A549 (cell line): ENCODE measurements at regions not wholly inside any gene's neighbourhood (a gene's known extent, or its start where the extent isn't known, plus 50 kb on each side); places are given as distances from the start of the nearest gene placed in this dataset.

Experiments
- ATAC-seq, 2 experiments: fragments of 200-7000 bp in 1 of 2; fragments of >200 bp in 1 of 2; cut with Nextera tagmentation in 1 of 2; cut with Tn5 transposase in 1 of 2; 3 replicates each; pipeline versions ENCODE4 v1.8.0 to v1.9.1; 2018 to 2020; ENCODE audit warnings: mild to moderate bottlenecking in 1 of 2, moderate library complexity in 1 of 2
- CTCF ChIA-PET: fragments of 300-600 bp; sonication (Branson Sonifier 250); formaldehyde crosslinking; extraction: SDS; loops from one replicate; lab custom pipeline; 2021; ENCODE audit warnings: antibody characterized with exemption, inconsistent platforms; lab: Yijun Ruan, JAX
- POLR2A ChIA-PET: fragments of 350-600 bp; formaldehyde crosslinking; extraction: SDS; loops from one replicate; lab custom pipeline; 2021; ENCODE audit warnings: antibody characterized with exemption, inconsistent platforms; lab: Yijun Ruan, JAX
- DNase-seq, 2 experiments: peaks; one replicate each; pipeline versions ENCODE4 v3.0.0 to v3.0.0-alpha.2; 2011 to 2016; ENCODE audit warnings: low read depth in 1 of 2, low spot score in 1 of 2
- FAIRE-seq: peaks from 2 replicates; lab custom pipeline; 2011; peaks lifted over from hg19 to GRCh38; lab: Jason Lieb, UNC
- H3K27ac ChIP-seq, 2 experiments: fragments of >200 bp; sonication (Bioruptor Twin); formaldehyde crosslinking; 3 replicates each; pipeline ENCODE4 v1.5.1; 2016 to 2017
- H3K4me1 ChIP-seq: fragments of >200 bp; sonication (Bioruptor Twin); formaldehyde crosslinking; 3 replicates; pipeline ENCODE4 v1.6.1; 2016
- H3K4me2 ChIP-seq: fragments of >200 bp; sonication (Bioruptor Twin); formaldehyde crosslinking; 3 replicates; pipeline ENCODE4 v1.6.1; 2016
- H3K4me3 ChIP-seq: fragments of >200 bp; sonication (Bioruptor Twin); formaldehyde crosslinking; 3 replicates; pipeline ENCODE4 v1.5.1; 2016
- H3K9me3 ChIP-seq: fragments of >200 bp; sonication (Bioruptor Twin); formaldehyde crosslinking; 3 replicates; pipeline ENCODE4 v1.6.1; 2016
- BHLHE40 ChIP-seq: IDR thresholded peaks from 2 replicates; pipeline ENCODE4 v1.6.1; 2012; ENCODE audit warnings: low read depth, low read length, inconsistent platforms
- CEBPB ChIP-seq, 2 experiments: fragments of >200 bp in 1 of 2; sonication (Bioruptor Twin) in 1 of 2; formaldehyde crosslinking in 1 of 2; IDR thresholded peaks; 2 replicates each; pipeline ENCODE4 v1.6.1; 2012 to 2016
- CHD4 ChIP-seq: fragments of 200-600 bp; sonication (generic); IDR thresholded peaks from 2 replicates; pipeline ENCODE4 v1.6.1; 2016; ENCODE audit warnings: antibody characterized with exemption, mild to moderate bottlenecking, borderline replicate concordance
- GATA3 ChIP-seq: IDR thresholded peaks from 2 replicates; pipeline ENCODE4 v1.6.1; 2012; ENCODE audit warnings: borderline replicate concordance
- JUNB ChIP-seq: fragments of >200 bp; sonication (Bioruptor Twin); formaldehyde crosslinking; IDR thresholded peaks from 2 replicates; pipeline ENCODE4 v1.6.1; 2016
- KDM1A ChIP-seq: fragments of 200-600 bp; sonication (generic); IDR thresholded peaks from 2 replicates; pipeline ENCODE4 v1.6.1; 2016; ENCODE audit warnings: low read depth, mild to moderate bottlenecking
- MAZ ChIP-seq: fragments of 150-350 bp; IDR thresholded peaks from 2 replicates; pipeline ENCODE4 v1.6.1; 2014; ENCODE audit warnings: antibody characterized with exemption, low read depth, low read length, borderline replicate concordance
- NFE2L2 ChIP-seq: fragments of 150-350 bp; conservative IDR thresholded peaks from 2 replicates; pipeline ENCODE4 v1.6.1; 2014; ENCODE audit warnings: low read length
- NPAS2 ChIP-seq: fragments of 250-450 bp; sonication (Bioruptor Pico); IDR thresholded peaks from 2 replicates; pipeline ENCODE4 v1.8.0; 2022; ENCODE audit warnings: mild to moderate bottlenecking, moderate library complexity, borderline replicate concordance
- RCOR1 ChIP-seq: fragments of 150-350 bp; IDR thresholded peaks from 2 replicates; pipeline ENCODE4 v1.6.1; 2014; ENCODE audit warnings: antibody characterized with exemption, low read length, low read depth
- RFX5 ChIP-seq: fragments of 450-650 bp; IDR thresholded peaks from 2 replicates; pipeline ENCODE4 v1.7.1; 2014; ENCODE audit warnings: antibody characterized with exemption, mild to moderate bottlenecking, moderate library complexity
- TFCP2L1 ChIP-seq: fragments of 250-450 bp; sonication (Bioruptor Pico); IDR thresholded peaks from 2 replicates; pipeline ENCODE4 v1.5.0; 2021; ENCODE audit warnings: mild to moderate bottlenecking
- WGBS: methylation state at CpG from one replicate; pipeline ENCODE4 v1.1.6; 2017; ENCODE audit errors: missing lambda C conversion rate; 5-methylcytosine and 5-hydroxymethylcytosine counted together
- TF ChIP-seq, protein P1 (sequence below): fragments of 250-450 bp; sonication (Bioruptor Pico); IDR thresholded peaks from 2 replicates; pipeline ENCODE4 v1.5.0; 2020; ENCODE audit warnings: low read depth, mild to moderate bottlenecking, moderate library complexity
- TF ChIP-seq, protein P2 (sequence below): fragments of >200 bp; sonication (Bioruptor Twin); formaldehyde crosslinking; IDR thresholded peaks from 2 replicates; pipeline ENCODE4 v1.6.1; 2016
- TF ChIP-seq, protein P3 (sequence below): fragments of >200 bp; sonication (Bioruptor Twin); formaldehyde crosslinking; IDR thresholded peaks from 3 replicates; pipeline ENCODE4 v1.5.1; 2016
- TF ChIP-seq, protein P4 (sequence below): fragments of 200-600 bp; sonication (generic); IDR thresholded peaks from 2 replicates; pipeline ENCODE4 v1.6.1; 2016; ENCODE audit warnings: antibody characterized with exemption, mild to moderate bottlenecking, moderate library complexity
- TF ChIP-seq, protein P5 (sequence below): fragments of 250-450 bp; sonication (Bioruptor Pico); IDR thresholded peaks from 2 replicates; pipeline ENCODE4 v1.5.0; 2021; ENCODE audit warnings: mild to moderate bottlenecking, moderate library complexity, borderline replicate concordance

DNA sequence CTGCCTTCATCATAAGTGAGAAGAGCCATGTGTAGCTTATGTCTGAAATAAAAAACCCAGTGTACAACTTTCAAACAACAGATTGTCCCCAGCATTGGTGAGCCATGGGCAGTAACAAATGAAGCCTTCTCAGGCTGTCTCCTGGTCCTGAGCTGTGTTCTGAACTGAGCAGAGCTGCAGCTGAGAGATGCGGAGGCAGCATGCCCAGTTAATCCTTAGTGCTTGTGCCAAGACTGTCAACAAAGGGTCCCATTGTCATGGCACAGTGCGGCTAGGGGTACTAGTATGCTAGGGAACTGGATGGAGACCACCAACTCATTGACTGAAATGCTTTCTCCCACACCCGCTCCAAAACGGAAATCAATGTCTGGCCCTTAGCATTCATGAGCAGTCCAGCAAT lies 154.3 kb downstream of the RMST start:
- Histone ChIP-seq H3K4me3 (no peak overlapping the region), H3K4me2 (no peak overlapping the region), H3K4me1 (no peaks in the 10 kb centered on the region), H3K27ac (no peak overlapping the region), H3K9me3 (no peaks in the 10 kb centered on the region)
- ATAC-seq: no peak
- POLR2A ChIA-PET: no interaction called here
- WGBS: 54% methylated on average over 4 of the region's 4 CpGs
- no peak for DNase-seq
- FAIRE-seq: no peak
- CTCF ChIA-PET: no interaction called here
- TF ChIP-seq, protein P1, sequence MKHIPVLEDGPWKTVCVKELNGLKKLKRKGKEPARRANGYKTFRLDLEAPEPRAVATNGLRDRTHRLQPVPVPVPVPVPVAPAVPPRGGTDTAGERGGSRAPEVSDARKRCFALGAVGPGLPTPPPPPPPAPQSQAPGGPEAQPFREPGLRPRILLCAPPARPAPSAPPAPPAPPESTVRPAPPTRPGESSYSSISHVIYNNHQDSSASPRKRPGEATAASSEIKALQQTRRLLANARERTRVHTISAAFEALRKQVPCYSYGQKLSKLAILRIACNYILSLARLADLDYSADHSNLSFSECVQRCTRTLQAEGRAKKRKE (CRISPR knock-in tag): no peak
- no peak for TF ChIP-seq KDM1A
- TF ChIP-seq, protein P2, sequence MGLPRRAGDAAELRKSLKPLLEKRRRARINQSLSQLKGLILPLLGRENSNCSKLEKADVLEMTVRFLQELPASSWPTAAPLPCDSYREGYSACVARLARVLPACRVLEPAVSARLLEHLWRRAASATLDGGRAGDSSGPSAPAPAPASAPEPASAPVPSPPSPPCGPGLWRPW: no peak
- TF ChIP-seq BHLHE40: no peak
- no peak for TF ChIP-seq JUNB
- no peak for TF ChIP-seq GATA3
- no peak for TF ChIP-seq CHD4
- no peak for TF ChIP-seq RFX5
- no peak for TF ChIP-seq NPAS2 (CRISPR knock-in tag)
- TF ChIP-seq TFCP2L1 (CRISPR knock-in tag): no peak
- TF ChIP-seq, protein P3, sequence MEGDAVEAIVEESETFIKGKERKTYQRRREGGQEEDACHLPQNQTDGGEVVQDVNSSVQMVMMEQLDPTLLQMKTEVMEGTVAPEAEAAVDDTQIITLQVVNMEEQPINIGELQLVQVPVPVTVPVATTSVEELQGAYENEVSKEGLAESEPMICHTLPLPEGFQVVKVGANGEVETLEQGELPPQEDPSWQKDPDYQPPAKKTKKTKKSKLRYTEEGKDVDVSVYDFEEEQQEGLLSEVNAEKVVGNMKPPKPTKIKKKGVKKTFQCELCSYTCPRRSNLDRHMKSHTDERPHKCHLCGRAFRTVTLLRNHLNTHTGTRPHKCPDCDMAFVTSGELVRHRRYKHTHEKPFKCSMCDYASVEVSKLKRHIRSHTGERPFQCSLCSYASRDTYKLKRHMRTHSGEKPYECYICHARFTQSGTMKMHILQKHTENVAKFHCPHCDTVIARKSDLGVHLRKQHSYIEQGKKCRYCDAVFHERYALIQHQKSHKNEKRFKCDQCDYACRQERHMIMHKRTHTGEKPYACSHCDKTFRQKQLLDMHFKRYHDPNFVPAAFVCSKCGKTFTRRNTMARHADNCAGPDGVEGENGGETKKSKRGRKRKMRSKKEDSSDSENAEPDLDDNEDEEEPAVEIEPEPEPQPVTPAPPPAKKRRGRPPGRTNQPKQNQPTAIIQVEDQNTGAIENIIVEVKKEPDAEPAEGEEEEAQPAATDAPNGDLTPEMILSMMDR: no peak
- no peak for TF ChIP-seq NFE2L2
- TF ChIP-seq MAZ: no peak
- TF ChIP-seq CEBPB (IDR thresholded peaks at IDR 0.05): no peak

DNA sequence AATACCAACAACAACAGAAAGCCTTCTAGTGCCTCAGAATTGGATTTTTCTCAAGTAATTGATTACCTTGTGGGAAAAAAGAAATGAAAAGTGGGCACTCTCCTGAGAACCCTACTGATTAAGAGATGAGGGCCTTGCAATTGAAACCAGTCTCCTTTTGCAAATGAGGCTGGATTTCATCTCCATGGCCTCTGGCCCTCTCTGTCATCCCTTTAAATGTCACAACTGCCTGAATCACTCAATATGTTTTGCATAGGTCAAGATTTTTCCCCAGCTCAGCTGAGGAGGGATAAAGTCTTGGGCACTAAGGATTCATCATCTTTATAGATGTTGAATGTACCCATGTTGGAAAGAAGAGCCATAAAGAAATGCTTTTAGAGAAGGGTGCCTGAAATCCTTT lies 166.4 kb downstream of the RMST start:
- TF ChIP-seq, protein P4, sequence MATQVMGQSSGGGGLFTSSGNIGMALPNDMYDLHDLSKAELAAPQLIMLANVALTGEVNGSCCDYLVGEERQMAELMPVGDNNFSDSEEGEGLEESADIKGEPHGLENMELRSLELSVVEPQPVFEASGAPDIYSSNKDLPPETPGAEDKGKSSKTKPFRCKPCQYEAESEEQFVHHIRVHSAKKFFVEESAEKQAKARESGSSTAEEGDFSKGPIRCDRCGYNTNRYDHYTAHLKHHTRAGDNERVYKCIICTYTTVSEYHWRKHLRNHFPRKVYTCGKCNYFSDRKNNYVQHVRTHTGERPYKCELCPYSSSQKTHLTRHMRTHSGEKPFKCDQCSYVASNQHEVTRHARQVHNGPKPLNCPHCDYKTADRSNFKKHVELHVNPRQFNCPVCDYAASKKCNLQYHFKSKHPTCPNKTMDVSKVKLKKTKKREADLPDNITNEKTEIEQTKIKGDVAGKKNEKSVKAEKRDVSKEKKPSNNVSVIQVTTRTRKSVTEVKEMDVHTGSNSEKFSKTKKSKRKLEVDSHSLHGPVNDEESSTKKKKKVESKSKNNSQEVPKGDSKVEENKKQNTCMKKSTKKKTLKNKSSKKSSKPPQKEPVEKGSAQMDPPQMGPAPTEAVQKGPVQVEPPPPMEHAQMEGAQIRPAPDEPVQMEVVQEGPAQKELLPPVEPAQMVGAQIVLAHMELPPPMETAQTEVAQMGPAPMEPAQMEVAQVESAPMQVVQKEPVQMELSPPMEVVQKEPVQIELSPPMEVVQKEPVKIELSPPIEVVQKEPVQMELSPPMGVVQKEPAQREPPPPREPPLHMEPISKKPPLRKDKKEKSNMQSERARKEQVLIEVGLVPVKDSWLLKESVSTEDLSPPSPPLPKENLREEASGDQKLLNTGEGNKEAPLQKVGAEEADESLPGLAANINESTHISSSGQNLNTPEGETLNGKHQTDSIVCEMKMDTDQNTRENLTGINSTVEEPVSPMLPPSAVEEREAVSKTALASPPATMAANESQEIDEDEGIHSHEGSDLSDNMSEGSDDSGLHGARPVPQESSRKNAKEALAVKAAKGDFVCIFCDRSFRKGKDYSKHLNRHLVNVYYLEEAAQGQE: no peak
- no peak for TF ChIP-seq RCOR1
- TF ChIP-seq, protein P5, sequence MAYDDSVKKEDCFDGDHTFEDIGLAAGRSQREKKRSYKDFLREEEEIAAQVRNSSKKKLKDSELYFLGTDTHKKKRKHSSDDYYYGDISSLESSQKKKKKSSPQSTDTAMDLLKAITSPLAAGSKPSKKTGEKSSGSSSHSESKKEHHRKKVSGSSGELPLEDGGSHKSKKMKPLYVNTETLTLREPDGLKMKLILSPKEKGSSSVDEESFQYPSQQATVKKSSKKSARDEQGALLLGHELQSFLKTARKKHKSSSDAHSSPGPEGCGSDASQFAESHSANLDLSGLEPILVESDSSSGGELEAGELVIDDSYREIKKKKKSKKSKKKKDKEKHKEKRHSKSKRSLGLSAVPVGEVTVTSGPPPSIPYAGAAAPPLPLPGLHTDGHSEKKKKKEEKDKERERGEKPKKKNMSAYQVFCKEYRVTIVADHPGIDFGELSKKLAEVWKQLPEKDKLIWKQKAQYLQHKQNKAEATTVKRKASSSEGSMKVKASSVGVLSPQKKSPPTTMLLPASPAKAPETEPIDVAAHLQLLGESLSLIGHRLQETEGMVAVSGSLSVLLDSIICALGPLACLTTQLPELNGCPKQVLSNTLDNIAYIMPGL: no peak
- TF ChIP-seq RFX5: no peak
- TF ChIP-seq NFE2L2: no peak
- TF ChIP-seq, all 56 proteins: peak for 0
- Histone ChIP-seq H3K4me2 (no peak overlapping the region), H3K27ac (no peak overlapping the region), H3K4me1 (no peaks in the 10 kb centered on the region), H3K4me3 (no peak overlapping the region), H3K9me3 (no peaks in the 10 kb centered on the region)
- ATAC-seq (no peak), FAIRE-seq (no peak), DNase-seq (no peak)
- ChIA-PET POLR2A (no interaction called here), CTCF (no interaction called here)
